K562 (cell line): ENCODE measurements at regions not wholly inside any gene's neighbourhood (a gene's known extent, or its start where the extent isn't known, plus 50 kb on each side); places are given as distances from the start of the nearest gene placed in this dataset.

ENCODE experiments used
- FOXK2 ChIP-seq, 2 experiments: fragments of 450-650 bp; IDR thresholded peaks in 1 of 2; conservative IDR thresholded peaks in 1 of 2; 2 replicates each; pipeline ENCODE4 v1.6.1; 2016; ENCODE audit warnings: low read depth in 2 of 2, mild to moderate bottlenecking in 1 of 2
- KDM5B ChIP-seq: fragments of 200-600 bp; sonication (generic); IDR thresholded peaks from 2 replicates; pipeline ENCODE4 v1.6.1; 2012; ENCODE audit warnings: low read depth, mild to moderate bottlenecking, moderate library complexity, low read length, control low read depth, inconsistent platforms; ENCODE audit not compliant: insufficient replicate concordance
- RB1 ChIP-seq: fragments of 450-650 bp; IDR thresholded peaks from 2 replicates; pipeline ENCODE4 v1.6.1; 2017; ENCODE audit warnings: low read depth, mild to moderate bottlenecking
- ZNF232 ChIP-seq: sonication (generic); formaldehyde crosslinking; IDR thresholded peaks from 2 replicates; pipeline ENCODE4 v1.8.0; 2022; ENCODE audit warnings: mild to moderate bottlenecking, missing genetic modification reagents
- TF ChIP-seq, protein P1 (sequence below), 2 experiments: fragments of 450-650 bp; formaldehyde crosslinking in 1 of 2; IDR thresholded peaks; 2 replicates each; pipeline versions ENCODE4 v1.4.0 to v1.6.1; 2014 to 2020; ENCODE audit warnings: mild to moderate bottlenecking in 2 of 2, borderline replicate concordance in 1 of 2, low read depth in 1 of 2
- TF ChIP-seq, protein P2 (sequence below): fragments of 250-450 bp; sonication (Bioruptor Pico); IDR thresholded peaks from 2 replicates; pipeline ENCODE4 v1.8.0; 2021; ENCODE audit warnings: mild to moderate bottlenecking, moderate library complexity

DNA sequence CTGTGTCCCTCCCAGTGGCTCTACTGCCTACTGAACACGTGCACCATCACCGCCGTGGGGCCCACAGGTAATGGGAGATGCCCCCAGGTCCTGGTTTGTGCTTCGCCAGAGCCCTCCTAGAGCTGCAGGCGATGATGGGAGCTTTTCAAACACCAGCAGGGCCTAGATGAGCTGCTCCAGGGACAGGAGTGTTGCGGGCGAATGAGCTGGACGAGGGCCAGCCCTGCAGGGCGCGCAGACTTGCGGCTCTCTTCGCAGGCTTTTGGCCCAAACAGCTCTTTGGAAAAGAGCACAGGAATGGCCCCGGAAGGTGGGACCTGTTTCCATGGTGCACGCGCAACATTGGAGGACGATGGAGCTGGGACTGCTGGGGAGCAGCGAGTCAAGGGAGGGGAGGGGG lies 409.3 kb upstream of the SULF2 start (continued):
- TF ChIP-seq, protein P1, sequence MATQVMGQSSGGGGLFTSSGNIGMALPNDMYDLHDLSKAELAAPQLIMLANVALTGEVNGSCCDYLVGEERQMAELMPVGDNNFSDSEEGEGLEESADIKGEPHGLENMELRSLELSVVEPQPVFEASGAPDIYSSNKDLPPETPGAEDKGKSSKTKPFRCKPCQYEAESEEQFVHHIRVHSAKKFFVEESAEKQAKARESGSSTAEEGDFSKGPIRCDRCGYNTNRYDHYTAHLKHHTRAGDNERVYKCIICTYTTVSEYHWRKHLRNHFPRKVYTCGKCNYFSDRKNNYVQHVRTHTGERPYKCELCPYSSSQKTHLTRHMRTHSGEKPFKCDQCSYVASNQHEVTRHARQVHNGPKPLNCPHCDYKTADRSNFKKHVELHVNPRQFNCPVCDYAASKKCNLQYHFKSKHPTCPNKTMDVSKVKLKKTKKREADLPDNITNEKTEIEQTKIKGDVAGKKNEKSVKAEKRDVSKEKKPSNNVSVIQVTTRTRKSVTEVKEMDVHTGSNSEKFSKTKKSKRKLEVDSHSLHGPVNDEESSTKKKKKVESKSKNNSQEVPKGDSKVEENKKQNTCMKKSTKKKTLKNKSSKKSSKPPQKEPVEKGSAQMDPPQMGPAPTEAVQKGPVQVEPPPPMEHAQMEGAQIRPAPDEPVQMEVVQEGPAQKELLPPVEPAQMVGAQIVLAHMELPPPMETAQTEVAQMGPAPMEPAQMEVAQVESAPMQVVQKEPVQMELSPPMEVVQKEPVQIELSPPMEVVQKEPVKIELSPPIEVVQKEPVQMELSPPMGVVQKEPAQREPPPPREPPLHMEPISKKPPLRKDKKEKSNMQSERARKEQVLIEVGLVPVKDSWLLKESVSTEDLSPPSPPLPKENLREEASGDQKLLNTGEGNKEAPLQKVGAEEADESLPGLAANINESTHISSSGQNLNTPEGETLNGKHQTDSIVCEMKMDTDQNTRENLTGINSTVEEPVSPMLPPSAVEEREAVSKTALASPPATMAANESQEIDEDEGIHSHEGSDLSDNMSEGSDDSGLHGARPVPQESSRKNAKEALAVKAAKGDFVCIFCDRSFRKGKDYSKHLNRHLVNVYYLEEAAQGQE (IDR thresholded peaks at IDR 0.05; ENCODE audit: borderline replicate concordance), result no peak
- TF ChIP-seq, protein P1 (CRISPR knock-in tag; IDR thresholded peaks at IDR 0.05; ENCODE audit: low read depth), result no peak
- TF ChIP-seq RB1 (no peak), KDM5B (no peak), ZNF232 (CRISPR knock-in tag) (no peak), FOXK2 (conservative IDR thresholded peaks at IDR 0.05 in 1 of 2, IDR thresholded peaks at IDR 0.05 in 1 of 2; ENCODE audit: low read depth in 2 of 2) (no peak)
- TF ChIP-seq, protein P2, sequence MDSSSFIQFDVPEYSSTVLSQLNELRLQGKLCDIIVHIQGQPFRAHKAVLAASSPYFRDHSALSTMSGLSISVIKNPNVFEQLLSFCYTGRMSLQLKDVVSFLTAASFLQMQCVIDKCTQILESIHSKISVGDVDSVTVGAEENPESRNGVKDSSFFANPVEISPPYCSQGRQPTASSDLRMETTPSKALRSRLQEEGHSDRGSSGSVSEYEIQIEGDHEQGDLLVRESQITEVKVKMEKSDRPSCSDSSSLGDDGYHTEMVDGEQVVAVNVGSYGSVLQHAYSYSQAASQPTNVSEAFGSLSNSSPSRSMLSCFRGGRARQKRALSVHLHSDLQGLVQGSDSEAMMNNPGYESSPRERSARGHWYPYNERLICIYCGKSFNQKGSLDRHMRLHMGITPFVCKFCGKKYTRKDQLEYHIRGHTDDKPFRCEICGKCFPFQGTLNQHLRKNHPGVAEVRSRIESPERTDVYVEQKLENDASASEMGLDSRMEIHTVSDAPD (CRISPR knock-in tag), result no peak
